ENCODE measurements at regions not wholly inside any gene's neighbourhood (a gene's known extent, or its start where the extent isn't known, plus 50 kb on each side); places are given as distances from the start of the nearest gene placed in this dataset.

DNA sequence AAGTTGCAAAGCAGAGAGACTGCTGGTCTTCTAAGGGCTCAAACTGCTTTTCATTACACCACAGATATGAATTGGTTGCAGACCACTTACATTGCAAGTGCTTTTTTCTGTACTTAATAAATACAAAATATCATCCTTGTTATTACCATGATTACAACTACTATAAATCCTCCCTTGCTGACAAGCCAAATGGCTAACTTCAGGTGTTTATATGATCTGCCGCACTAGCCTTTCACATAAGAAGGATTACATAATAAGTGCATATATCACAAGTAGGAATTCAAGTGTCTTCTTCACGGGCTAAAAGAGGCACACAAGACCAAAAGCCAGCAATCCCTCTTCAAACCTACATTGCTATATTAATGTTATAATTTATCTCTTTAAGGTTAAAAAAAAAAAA lies 373.0 kb downstream of the ZEB2 start:
- ATAC-seq (ENCODE audit: low read depth) (no peak), DNase-seq (no peak)
- POLR2A ChIA-PET, result no interaction called here
- Histone ChIP-seq H3K27ac (ENCODE audit: low read length in 2 of 2) (no peak overlapping the region), H3K9me3 (ENCODE audit: control extremely low read depth in 1 of 3, control insufficient read depth in 2 of 3, insufficient read depth in 1 of 3, low read length in 2 of 3) (no peaks in the 10 kb centered on the region), H3K4me1 (ENCODE audit: control insufficient read depth in 2 of 2, insufficient read depth in 2 of 2, low read length in 2 of 2) (peaks cover 0 to 7% of the 10 kb centered on the region in 2 donors), H3K9ac (ENCODE audit: low read length) (no peak overlapping the region), H2AFZ (ENCODE audit: insufficient read depth, low read depth, low read length, poor library complexity, severe bottlenecking) (no peak overlapping the region), H3K4me2 (replicated peaks; ENCODE audit: low read depth, low read length, poor library complexity, severe bottlenecking) (no peak overlapping the region), H3K27me3 (replicated peaks in 1 of 4; ENCODE audit: control extremely low read depth in 1 of 4, control insufficient read depth in 3 of 4, insufficient read depth in 4 of 4, low read length in 3 of 4) (no peaks in the 10 kb centered on the region), H3K4me3 (ENCODE audit: control extremely low read depth in 1 of 5, extremely low read depth in 1 of 5, insufficient read depth in 1 of 5, low read depth in 2 of 5, low read length in 4 of 5) (no peak overlapping the region), H4K20me1 (ENCODE audit: control insufficient read depth, insufficient read depth, low read length, poor library complexity, severe bottlenecking) (no peaks in the 10 kb centered on the region), H3K36me3 (replicated peaks in 1 of 2; ENCODE audit: control extremely low read depth in 1 of 2, control insufficient read depth in 1 of 2, extremely low read depth in 1 of 2, insufficient read depth in 2 of 2, low read length in 1 of 2) (no peaks in the 10 kb centered on the region), H3K79me2 (ENCODE audit: control insufficient read depth, insufficient read depth, low read length) (no peaks in the 10 kb centered on the region)
- WGBS (ENCODE audit: insufficient coverage), result no CpG with 5 or more reads among the region's 2 CpGs
- intact Hi-C loops (cut with micrococcal nuclease), result no loop called here
- TF ChIP-seq EZH2 (IDR thresholded peaks at IDR 0.05; ENCODE audit: borderline replicate concordance, insufficient read depth, low read depth, low read length, poor library complexity, severe bottlenecking), result no peak
- TF ChIP-seq, protein P1, sequence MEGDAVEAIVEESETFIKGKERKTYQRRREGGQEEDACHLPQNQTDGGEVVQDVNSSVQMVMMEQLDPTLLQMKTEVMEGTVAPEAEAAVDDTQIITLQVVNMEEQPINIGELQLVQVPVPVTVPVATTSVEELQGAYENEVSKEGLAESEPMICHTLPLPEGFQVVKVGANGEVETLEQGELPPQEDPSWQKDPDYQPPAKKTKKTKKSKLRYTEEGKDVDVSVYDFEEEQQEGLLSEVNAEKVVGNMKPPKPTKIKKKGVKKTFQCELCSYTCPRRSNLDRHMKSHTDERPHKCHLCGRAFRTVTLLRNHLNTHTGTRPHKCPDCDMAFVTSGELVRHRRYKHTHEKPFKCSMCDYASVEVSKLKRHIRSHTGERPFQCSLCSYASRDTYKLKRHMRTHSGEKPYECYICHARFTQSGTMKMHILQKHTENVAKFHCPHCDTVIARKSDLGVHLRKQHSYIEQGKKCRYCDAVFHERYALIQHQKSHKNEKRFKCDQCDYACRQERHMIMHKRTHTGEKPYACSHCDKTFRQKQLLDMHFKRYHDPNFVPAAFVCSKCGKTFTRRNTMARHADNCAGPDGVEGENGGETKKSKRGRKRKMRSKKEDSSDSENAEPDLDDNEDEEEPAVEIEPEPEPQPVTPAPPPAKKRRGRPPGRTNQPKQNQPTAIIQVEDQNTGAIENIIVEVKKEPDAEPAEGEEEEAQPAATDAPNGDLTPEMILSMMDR (IDR thresholded peaks at IDR 0.05), result no peak
- Mint-ChIP-seq H3K9me3 (ENCODE audit: insufficient read depth) (no peaks in the 10 kb centered on the region), H3K27me3 (no peaks in the 10 kb centered on the region), H3K27ac (no peak overlapping the region), H3K4me3 (no peak overlapping the region), H3K4me1 (peaks cover 8% of the 10 kb centered on the region)
- CTCF ChIA-PET, result no interaction called here

DNA sequence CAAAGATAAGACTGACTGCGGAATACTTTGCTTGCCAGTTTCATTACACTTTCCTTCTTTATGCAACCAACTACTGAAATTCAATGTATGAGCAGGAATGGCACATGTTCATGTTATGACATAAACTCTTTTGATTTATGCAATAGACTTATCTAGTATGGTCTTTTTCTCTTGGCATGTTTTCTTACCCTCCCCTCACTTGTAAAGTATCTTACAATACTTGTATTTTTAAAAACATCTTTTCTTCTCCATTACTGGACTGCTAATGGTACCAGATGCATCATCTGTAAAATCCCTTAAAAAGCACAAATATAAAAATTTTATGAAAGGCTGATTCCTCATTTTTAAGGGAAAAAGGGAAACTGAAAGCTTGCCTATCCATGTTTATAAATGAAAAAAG lies 373.8 kb downstream of the ZEB2 start:
- no peak overlapping the region for H3K4me2 ChIP-seq (replicated peaks; ENCODE audit: low read depth, low read length, poor library complexity, severe bottlenecking)
- intact Hi-C loops (cut with micrococcal nuclease), result no loop called here
- H3K27me3 ChIP-seq (replicated peaks in 1 of 4; ENCODE audit: control extremely low read depth in 1 of 4, control insufficient read depth in 3 of 4, insufficient read depth in 4 of 4, low read length in 3 of 4), result no peaks in the 10 kb centered on the region
- H3K36me3 ChIP-seq (replicated peaks in 1 of 2; ENCODE audit: control extremely low read depth in 1 of 2, control insufficient read depth in 1 of 2, extremely low read depth in 1 of 2, insufficient read depth in 2 of 2, low read length in 1 of 2), result no peaks in the 10 kb centered on the region
- CTCF ChIA-PET, result interaction anchor here (0.6 kb wide), 1 partner anchor 22 kb away, joined by 3 read pairs; no protein-coding TSS in a partner anchor
- H3K9ac ChIP-seq (ENCODE audit: low read length), result no peak overlapping the region
- no peak overlapping the region for H3K4me3 Mint-ChIP-seq
- H3K27ac ChIP-seq (ENCODE audit: low read length in 2 of 2), result no peak overlapping the region
- POLR2A ChIA-PET, result no interaction called here
- H3K79me2 ChIP-seq (ENCODE audit: control insufficient read depth, insufficient read depth, low read length), result no peaks in the 10 kb centered on the region
- no peak overlapping the region for H2AFZ ChIP-seq (ENCODE audit: insufficient read depth, low read depth, low read length, poor library complexity, severe bottlenecking)
- ATAC-seq (ENCODE audit: low read depth) (no peak), DNase-seq (no peak)
- no peaks in the 10 kb centered on the region for H3K9me3 ChIP-seq (ENCODE audit: control extremely low read depth in 1 of 3, control insufficient read depth in 2 of 3, insufficient read depth in 1 of 3, low read length in 2 of 3)
- no peaks in the 10 kb centered on the region for H3K27me3 Mint-ChIP-seq
- no CpG with 5 or more reads among the region's 1 CpG for WGBS (ENCODE audit: insufficient coverage)
- TF ChIP-seq EZH2 (IDR thresholded peaks at IDR 0.05; ENCODE audit: borderline replicate concordance, insufficient read depth, low read depth, low read length, poor library complexity, severe bottlenecking), result no peak
- TF ChIP-seq, protein P1 (IDR thresholded peaks at IDR 0.05), result no peak
- H3K4me1 ChIP-seq (ENCODE audit: control insufficient read depth in 2 of 2, insufficient read depth in 2 of 2, low read length in 2 of 2), result peaks cover 0 to 7% of the 10 kb centered on the region in 2 donors
- H3K9me3 Mint-ChIP-seq (ENCODE audit: insufficient read depth), result no peaks in the 10 kb centered on the region
- no peak overlapping the region for H3K27ac Mint-ChIP-seq
- H3K4me1 Mint-ChIP-seq, result peaks cover 8% of the 10 kb centered on the region
- H4K20me1 ChIP-seq (ENCODE audit: control insufficient read depth, insufficient read depth, low read length, poor library complexity, severe bottlenecking), result no peaks in the 10 kb centered on the region
- no peak overlapping the region for H3K4me3 ChIP-seq (ENCODE audit: control extremely low read depth in 1 of 5, extremely low read depth in 1 of 5, insufficient read depth in 1 of 5, low read depth in 2 of 5, low read length in 4 of 5)
